GM18526 (cell line): ENCODE measurements at regions not wholly inside any gene's neighbourhood (a gene's known extent, or its start where the extent isn't known, plus 50 kb on each side); places are given as distances from the start of the nearest gene placed in this dataset.

Experiments used
- POLR2A ChIP-seq: IDR thresholded peaks from 3 replicates; pipeline ENCODE4 v1.6.1; 2011; ENCODE audit not compliant: insufficient read length; ENCODE audit errors: extremely low read depth

DNA sequence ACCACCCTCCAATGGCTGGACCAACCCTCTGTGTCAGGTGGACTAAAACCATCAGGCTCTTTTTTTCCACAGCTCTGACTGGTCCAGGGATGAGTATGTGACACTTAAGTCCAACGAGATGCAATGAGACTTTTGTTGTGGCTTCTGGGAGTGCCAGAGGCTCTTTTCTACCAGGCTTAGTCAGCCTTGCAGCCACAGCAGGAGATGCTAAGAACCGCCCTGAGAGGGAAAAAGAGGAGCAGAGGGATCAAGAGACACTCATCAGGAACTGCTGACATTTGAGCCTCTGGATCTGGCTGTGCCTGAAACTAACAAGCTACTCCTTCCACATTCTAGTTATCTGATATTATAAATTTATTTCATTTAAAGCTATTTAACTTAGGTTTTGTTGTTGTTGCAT lies 270.9 kb upstream of the SULF2 start:
- no peak for TF ChIP-seq POLR2A

DNA sequence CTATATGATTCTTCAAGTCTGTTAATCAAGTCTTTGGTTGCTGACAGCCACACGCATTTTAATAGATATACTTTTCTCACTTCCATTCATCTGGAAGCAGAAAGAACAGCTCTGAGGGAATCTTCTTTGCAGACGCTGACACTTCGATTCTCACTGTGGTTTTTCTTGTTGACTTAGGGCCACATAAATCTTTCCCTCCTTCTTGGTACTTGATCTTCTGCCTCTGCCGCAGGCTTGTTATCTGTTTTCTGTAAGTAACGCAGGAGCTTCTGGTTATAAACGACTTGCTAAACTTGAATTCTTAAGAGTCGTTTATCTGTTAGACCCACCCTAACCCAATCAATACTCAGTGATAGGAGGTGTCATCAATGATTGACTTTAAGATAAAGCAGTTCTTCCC lies 268.8 kb upstream of the SULF2 start:
- TF ChIP-seq POLR2A: no peak

DNA sequence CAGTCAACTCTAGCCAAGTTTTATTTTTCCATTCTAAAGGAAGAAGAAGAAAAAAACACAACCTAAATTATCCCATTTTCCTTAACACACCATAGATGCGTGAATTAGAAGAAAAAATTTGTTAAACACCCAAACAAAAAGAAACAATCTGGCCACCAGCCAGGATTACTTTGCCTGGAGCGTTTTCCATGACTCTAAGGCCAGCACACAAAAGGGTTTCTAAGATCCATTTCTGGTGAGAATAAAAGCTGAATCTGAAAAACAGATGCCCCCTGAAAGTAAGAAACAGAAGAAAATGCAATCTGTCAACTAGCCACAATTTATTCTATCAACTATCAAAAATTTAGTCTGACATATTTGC lies 267.2 kb upstream of the SULF2 start:
- no peak for TF ChIP-seq POLR2A

DNA sequence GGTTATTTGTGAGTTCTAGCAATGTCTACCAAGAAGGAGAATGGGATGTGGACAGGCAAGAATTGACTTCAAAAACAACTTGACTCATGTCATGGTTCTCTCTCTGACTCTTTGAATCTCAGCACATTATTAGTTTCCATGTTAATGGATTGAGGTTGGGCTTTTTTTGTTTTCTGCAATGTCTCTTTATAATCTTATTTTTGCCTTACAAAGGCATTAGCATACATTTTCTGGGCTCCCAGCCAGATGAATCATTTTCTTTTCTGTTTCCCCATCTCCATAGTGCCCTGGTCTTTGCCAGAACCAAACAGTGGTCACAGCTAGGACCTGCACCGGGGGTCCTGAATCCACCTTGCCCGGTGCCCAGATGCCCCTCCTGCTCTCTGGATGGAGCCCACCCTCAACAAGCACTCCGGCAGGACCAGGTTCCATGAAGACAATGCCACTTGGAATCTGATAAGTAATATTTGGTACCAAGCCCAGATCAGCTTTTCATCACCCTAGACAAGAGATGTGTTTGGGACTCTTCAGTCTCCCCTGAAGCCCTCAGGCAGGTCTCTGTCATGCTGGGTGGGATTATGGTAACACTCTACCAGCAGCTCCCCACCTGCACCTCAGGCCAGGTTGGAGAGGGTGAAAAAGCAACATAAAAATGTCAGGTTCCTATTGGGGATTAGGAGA lies 266.7 kb upstream of the SULF2 start:
- TF ChIP-seq POLR2A: no peak

DNA sequence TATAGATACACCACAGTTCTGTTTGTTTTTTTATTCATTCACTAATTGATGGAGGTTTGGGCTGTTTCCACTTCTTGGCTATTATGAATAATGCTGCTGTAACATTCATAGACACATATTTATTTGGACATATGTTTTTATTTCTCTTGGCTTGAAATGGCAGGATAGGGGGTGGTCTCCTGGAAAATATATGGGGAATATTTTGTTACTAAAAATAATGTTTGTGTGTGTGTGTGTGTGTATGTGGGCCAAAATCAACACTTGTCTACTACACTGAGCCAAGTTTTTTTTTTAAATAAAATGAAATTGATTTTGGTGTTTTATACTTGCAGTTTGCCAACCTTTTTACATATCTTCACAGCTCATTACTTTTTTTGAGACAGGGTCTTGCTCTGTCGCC lies 264.4 kb upstream of the SULF2 start:
- TF ChIP-seq POLR2A: no peak

DNA sequence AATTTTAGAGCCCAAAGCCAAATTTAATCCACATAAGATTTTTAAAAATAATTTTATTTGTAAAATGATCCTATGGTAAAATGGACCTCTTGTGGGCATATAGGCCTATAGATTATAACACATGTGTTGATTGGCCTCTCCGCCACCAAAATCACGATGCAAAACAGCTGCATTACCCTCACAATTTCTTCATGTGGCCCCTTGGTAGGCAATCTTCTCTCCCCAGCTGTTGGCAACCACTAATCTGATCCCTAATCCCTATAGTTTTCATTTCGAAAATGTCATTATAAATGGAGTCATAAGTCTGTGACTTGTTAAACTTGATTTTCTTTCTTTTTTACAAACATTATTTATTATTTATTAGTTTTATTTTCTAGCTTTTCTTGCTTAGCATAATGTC lies 263.9 kb upstream of the SULF2 start:
- TF ChIP-seq POLR2A: no peak

DNA sequence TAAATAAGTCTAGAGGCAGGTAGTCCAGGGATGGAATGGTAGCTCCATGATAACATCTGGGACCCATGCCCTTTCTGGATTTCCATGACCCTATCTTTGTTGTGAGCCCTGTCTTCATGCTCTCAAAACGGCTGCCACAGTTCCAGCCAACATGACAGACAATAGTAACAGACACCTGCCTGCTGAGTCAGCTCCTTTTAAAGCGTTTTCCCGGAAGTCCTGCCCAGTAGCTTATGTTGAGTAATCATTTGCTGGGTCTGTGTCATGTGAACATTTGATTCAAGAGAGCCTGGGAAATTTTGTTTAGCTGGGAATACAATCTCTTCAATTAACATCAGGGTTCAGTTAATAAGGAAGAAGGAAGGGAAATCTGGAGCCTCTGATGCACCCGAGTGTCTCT lies 262.2 kb upstream of the SULF2 start:
- TF ChIP-seq POLR2A: no peak

DNA sequence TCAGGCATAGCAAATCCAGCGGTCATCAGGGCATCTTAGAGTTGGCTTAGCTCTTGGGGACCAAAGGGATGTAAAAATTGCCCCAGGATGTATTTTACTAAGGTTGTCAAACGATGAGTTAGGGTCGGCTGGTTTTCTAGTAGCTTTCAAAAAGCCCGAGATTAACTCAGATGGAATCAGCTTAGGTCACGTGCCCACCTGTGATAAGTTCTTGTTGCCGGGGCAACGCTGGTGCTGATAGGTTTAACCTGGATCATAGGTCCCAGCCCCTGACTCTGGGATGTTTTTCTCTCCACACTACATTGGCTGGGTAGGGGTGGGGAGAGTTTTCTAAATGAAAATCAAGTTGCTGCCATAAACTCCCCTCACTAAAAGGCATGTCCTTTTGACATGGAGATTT lies 257.3 kb upstream of the SULF2 start:
- no peak for TF ChIP-seq POLR2A

DNA sequence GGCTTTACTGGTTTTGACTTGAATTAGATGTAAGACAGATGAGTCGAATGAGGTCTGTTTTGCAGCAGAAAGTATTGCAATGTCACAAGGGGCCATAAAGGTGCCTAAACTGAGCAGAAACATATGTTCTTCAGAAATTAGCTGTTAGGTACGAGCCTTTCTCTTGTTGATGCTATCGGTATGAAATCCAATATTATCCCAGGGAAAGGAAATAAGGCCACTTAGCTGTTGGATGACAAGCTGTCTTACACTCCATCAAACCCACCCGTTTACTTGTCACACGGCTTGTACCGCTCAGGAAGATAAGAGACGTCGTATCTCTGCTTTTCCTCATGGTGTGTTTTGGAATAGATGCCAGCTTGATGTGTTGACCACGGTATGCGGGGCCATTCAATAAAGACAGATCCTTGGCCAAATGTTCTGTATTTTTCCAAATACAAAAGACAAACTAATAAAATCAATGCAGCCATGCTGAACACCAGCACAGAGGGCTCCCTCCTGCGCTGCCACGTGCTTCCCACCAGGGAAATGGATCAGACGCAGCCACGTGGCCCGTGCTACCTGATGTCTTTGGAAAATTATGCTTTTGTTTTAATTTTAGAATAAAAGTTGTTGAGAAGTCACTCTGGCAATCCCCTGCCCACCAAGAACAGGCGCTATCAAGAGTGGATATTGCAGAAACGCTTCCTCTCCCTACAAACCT lies 255.9 kb upstream of the SULF2 start:
- TF ChIP-seq POLR2A: no peak

DNA sequence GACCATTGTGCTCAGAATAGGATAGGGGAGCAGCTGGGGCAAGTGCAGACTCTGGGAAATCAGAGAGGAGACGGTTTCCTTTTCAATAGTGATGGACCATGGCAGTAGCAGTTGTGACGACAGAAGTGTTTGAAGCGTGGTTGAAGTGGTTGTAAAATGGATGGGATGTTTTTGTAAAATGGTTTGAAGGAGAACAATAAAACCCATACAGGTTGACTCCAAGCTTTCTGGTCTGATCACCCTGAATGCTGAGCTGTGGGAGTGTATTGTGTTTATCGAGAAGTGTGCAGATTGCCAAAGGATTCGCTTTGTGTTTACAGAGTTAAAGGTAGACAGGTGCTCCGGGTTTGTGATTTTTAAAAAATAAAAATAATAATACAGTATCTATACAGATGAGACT lies 255.2 kb upstream of the SULF2 start:
- no peak for TF ChIP-seq POLR2A

DNA sequence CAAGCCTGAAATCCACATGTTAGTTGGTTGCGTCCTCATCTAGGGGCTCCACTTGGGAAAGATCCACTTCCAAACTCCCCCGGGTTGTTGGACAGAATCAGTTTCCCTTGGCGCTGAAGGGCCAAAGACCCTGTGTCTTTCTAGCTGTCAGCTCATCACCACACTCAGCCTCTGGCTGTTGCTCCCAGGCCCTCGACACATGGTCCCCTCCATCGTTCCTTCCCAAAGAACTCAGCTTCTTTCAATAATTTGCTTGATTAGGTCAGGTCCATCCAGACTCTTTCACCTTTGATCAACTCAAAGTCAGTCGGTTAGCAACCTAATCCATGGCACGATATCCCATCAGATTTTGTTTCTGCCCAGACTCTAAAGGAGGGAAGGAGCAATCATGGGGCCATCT lies 254.8 kb upstream of the SULF2 start:
- TF ChIP-seq POLR2A: no peak

DNA sequence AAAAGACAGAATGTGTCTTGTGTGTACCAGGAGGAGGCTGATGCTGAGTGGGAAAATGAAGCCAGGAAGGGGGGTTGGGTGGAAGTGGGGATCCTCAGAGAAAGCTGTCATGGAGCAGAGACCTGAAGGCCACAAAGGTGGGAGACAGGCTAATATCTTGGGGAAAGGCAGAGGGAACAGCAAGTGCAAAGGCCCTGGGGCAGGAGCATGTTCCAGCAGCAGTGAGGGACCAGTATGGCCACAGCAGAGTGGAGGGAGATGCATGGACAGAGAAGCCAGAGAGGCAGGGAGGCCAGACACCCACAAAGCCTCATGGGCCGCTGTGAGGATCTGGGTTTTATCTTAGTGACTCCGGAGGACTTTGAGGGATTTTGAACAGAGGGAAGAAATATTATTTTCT lies 254.2 kb upstream of the SULF2 start:
- no peak for TF ChIP-seq POLR2A

DNA sequence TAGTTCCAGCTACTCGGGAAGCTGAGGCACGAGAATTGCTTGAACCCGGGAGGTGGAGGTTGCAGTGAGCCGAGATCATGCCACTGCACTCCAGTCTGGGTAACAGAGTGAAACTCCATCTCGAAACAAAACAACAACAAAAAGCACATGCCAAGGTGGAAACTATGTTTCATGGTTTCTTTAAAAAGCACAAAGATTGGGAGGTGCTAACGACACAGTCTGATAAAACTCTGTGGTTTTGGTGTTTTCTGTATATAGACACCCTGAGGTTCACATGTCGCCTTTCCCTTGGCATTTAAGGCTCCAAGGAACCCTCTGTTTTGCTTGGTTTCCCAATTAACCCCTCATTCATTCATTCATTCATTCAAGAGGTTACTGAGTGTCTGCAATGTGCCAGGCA lies 253.4 kb upstream of the SULF2 start:
- TF ChIP-seq POLR2A: no peak

DNA sequence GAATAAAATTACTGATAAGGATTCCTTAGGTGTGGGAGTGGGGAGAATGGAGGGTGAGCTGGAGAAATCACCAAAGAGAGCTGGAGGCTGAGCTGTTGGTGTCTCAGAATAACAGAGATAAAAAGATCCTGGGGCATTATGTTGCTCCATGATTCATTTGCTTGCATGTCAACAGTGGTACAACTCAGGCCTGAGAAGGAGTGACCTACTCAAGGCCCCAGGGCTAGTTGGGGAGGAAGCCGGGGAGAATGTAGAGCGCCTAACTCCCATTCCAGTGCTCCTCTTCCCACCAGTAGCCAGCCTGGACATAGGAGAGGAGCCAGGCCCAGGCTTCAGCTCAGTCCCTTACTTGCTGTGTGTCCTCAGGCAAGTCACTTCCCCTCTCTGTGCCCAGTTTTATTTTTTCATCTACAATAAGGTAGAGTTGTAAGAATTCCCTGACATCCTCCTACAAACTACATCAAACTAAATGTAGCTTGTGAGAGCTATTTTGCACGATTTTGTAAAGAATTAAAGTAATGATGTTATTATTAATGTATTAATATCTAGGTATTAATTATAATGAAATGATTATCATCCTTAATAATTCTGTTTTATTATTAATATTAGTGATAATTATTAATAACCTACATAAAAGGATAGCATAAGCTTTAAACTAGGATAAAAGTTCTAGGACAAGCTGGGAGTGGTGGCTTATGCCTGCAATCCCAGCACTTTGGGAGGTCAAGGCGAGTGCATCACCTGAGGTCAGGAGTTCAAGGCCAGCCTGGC lies 250.9 kb upstream of the SULF2 start:
- TF ChIP-seq POLR2A: no peak

DNA sequence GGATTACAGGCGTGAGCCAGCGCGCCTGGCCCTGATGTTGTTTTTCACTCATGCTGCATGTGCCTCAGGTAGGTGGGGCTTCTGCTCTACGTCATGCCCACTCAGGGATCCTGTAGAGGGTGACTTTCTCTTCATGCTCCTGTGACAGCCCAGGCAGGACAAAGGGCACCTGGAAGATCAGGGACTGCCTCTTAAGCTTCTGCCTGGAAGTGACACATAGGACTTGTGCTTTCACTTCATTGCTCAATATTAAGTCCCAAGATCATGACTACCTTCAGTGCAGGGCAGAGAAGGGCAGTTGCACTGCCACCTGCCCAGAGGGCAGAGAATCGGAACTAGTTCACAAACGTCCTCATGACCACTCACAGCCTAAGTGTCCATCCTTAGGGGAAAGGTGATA lies 249.5 kb upstream of the SULF2 start:
- TF ChIP-seq POLR2A: no peak

DNA sequence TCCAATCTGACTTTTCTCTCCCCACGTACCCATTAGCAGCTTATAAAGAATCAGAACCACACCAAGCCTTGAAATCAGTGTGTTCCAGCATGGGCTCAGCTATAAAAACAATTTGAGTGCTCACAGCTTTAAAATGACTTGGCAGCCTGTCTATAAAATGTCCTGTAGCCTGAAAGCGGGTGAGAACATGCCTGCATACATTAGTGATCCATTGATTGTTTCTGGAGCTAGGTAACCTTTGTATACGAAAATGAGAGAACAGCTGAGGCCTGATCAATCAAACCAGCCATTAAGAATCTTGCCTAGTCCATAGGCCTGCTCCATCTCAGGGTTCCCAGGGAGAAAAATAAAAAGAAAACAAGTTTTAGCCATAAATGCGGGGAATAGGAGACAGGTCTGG lies 245.8 kb upstream of the SULF2 start:
- TF ChIP-seq POLR2A: no peak
